Keratinocyte (primary cell): ENCODE measurements at regions not wholly inside any gene's neighbourhood (a gene's known extent, or its start where the extent isn't known, plus 50 kb on each side); places are given as distances from the start of the nearest gene placed in this dataset.

Experiments
- CTCF ChIP-seq, 3 experiments: IDR thresholded peaks in 1 of 3; conservative IDR thresholded peaks in 1 of 3; optimal IDR thresholded peaks in 1 of 3; 2 replicates in 2 of 3; 3 replicates in 1 of 3; pipeline versions ENCODE3 to v1.5.1; 2011; ENCODE audit warnings: low read length in 3 of 3, mild to moderate bottlenecking in 3 of 3, moderate library complexity in 2 of 3, control low read depth in 1 of 3, inconsistent platforms in 1 of 3; ENCODE audit not compliant: insufficient read depth in 2 of 3; ENCODE audit errors: extremely low read depth in 1 of 3
- EZH2 ChIP-seq: IDR thresholded peaks from one replicate; pipeline ENCODE4 v1.6.1; 2012; ENCODE audit warnings: inconsistent platforms, mild to moderate bottlenecking, low read length, moderate library complexity

- TF ChIP-seq CTCF (optimal IDR thresholded peaks at IDR 0.05 in 1 of 3, IDR thresholded peaks at IDR 0.05 in 1 of 3, conservative IDR thresholded peaks at IDR 0.05 in 1 of 3; ENCODE audit: extremely low read depth in 1 of 3, insufficient read depth in 2 of 3, low read length in 3 of 3) (no peak), EZH2 (no peak)
These were observed 203.8 kb downstream of the RASSF9 start for GRCh38 chr12:85632390-85632789.
